Right renal pelvis (tissue), 4 donors: ENCODE measurements at regions not wholly inside any gene's neighbourhood (a gene's known extent, or its start where the extent isn't known, plus 50 kb on each side); places are given as distances from the start of the nearest gene placed in this dataset.
"Not testable (repeated sequence)": the region's sequence is repeated elsewhere in the genome, so short reads cannot be mapped to it uniquely, and the experiment has no call there.

Source experiments
- DNase-seq, 4 donors: peaks; one replicate each; pipeline ENCODE4 v3.0.0-alpha.2; 2013; ENCODE audit warnings: low read depth in 4 of 4, low spot score in 3 of 4, missing footprints in 1 of 4

- DNase-seq: no peak
Measured at GRCh38 chr2:52452201-52452600, 1315.4 kb upstream of the CHAC2 start.

GRCh38 chr2:52445686-52446085, 1321.9 kb upstream of the CHAC2 start:
- no peak for DNase-seq

- DNase-seq: no peak
Measured at GRCh38 chr2:52431352-52431760, 1336.2 kb upstream of the CHAC2 start.

GRCh38 chr2:52429740-52430139, 1337.9 kb upstream of the CHAC2 start:
- DNase-seq: no peak

- DNase-seq: no peak
Measured at GRCh38 chr2:52429171-52429570, 1338.4 kb upstream of the CHAC2 start.

GRCh38 chr2:52428224-52428623, 1339.4 kb upstream of the CHAC2 start:
- DNase-seq: no peak

GRCh38 chr2:52423655-52424054, 1343.9 kb upstream of the CHAC2 start:
- DNase-seq: no peak

GRCh38 chr2:52423111-52423510, 1344.5 kb upstream of the CHAC2 start:
- DNase-seq: no peak

GRCh38 chr2:52416340-52416739, 1351.3 kb upstream of the CHAC2 start:
- DNase-seq: no peak

GRCh38 chr2:52414561-52415295, 1352.9 kb upstream of the CHAC2 start:
- DNase-seq: no peak

GRCh38 chr2:52409308-52410118, 1358.1 kb upstream of the CHAC2 start:
- DNase-seq: not testable (repeated sequence)

GRCh38 chr2:52405980-52406379, 1361.6 kb upstream of the CHAC2 start:
- DNase-seq: no peak

- DNase-seq: no peak
Measured at GRCh38 chr2:52404866-52405265, 1362.7 kb upstream of the CHAC2 start.

GRCh38 chr2:52404046-52404445, 1363.6 kb upstream of the CHAC2 start:
- DNase-seq: no peak

GRCh38 chr2:52402128-52402527, 1365.5 kb upstream of the CHAC2 start:
- DNase-seq: no peak

GRCh38 chr2:52396836-52397235, 1364.9 kb upstream of the NRXN1 start:
- no peak for DNase-seq

GRCh38 chr2:52395912-52396311, 1364.0 kb upstream of the NRXN1 start:
- no peak for DNase-seq

- DNase-seq: no peak
Measured at GRCh38 chr2:52391621-52392020, 1359.7 kb upstream of the NRXN1 start.

- no peak for DNase-seq
Measured at GRCh38 chr2:52390651-52391050, 1358.7 kb upstream of the NRXN1 start.

- DNase-seq: no peak
Measured at GRCh38 chr2:52387937-52388590, 1356.1 kb upstream of the NRXN1 start.

- no peak for DNase-seq
Measured at GRCh38 chr2:52386433-52387030, 1354.6 kb upstream of the NRXN1 start.
